OCI-LY7 (cell line): ENCODE measurements at regions not wholly inside any gene's neighbourhood (a gene's known extent, or its start where the extent isn't known, plus 50 kb on each side); places are given as distances from the start of the nearest gene placed in this dataset.

ENCODE experiments used
- CTCF ChIP-seq: fragments of 200-600 bp; sonication (generic); conservative IDR thresholded peaks from 2 replicates; pipeline ENCODE4 v1.5.1; 2014; ENCODE audit warnings: mild to moderate bottlenecking, antibody characterized with exemption, low read length, moderate library complexity, mixed read lengths
- EZH2phosphoT487 ChIP-seq: fragments of 200-600 bp; sonication (generic); IDR thresholded peaks from 2 replicates; pipeline ENCODE4 v1.6.1; 2018; ENCODE audit warnings: low read depth, borderline replicate concordance, mild to moderate bottlenecking, mixed run types, antibody characterized with exemption, low read length, moderate library complexity, mixed read lengths

- TF ChIP-seq CTCF (no peak), EZH2phosphoT487 (no peak)
Observed at GRCh38 chr2:22879009-22879863, 505.7 kb upstream of the KLHL29 start.
